ENCODE measurements at regions not wholly inside any gene's neighbourhood (a gene's known extent, or its start where the extent isn't known, plus 50 kb on each side); places are given as distances from the start of the nearest gene placed in this dataset.
A peak's percentile ranks its signal among the peaks of the same experiment; 100 is the strongest.

- DNase-seq, result no peak
These were observed 50.5 kb downstream of the RGS12 start for GRCh38 chr4:3343358-3343757.

- DNase-seq, result no peak
These were observed 51.3 kb downstream of the RGS12 start for GRCh38 chr4:3344104-3344503.

- no peak for DNase-seq
These were observed 51.8 kb downstream of the RGS12 start for GRCh38 chr4:3344596-3344995.

- DNase-seq, result no peak
These were observed 52.6 kb downstream of the RGS12 start for GRCh38 chr4:3345384-3345783.

- DNase-seq, result peak; percentile 71
These were observed 53.3 kb downstream of the RGS12 start for GRCh38 chr4:3346146-3346545.

GRCh38 chr4:3347871-3348270 lies 55.0 kb downstream of the RGS12 start:
- DNase-seq, result no peak

GRCh38 chr4:3348621-3349020 lies 55.8 kb downstream of the RGS12 start:
- no peak for DNase-seq

- DNase-seq, result no peak
These were observed 56.3 kb downstream of the RGS12 start for GRCh38 chr4:3349116-3349515.

- DNase-seq, result no peak
These were observed 59.2 kb downstream of the RGS12 start for GRCh38 chr4:3351997-3352396.

GRCh38 chr4:3352505-3352904 lies 59.7 kb downstream of the RGS12 start:
- no peak for DNase-seq

- DNase-seq, result no peak
These were observed 60.2 kb downstream of the RGS12 start for GRCh38 chr4:3352941-3353594.

GRCh38 chr4:3353752-3354454 lies 61.1 kb downstream of the RGS12 start:
- no peak for DNase-seq

- DNase-seq, result no peak
These were observed 61.6 kb downstream of the RGS12 start for GRCh38 chr4:3354455-3354811.

GRCh38 chr4:3355266-3355748 lies 62.5 kb downstream of the RGS12 start:
- DNase-seq, result no peak

GRCh38 chr4:3358656-3359055 lies 65.8 kb downstream of the RGS12 start:
- no peak for DNase-seq

- DNase-seq, result no peak
These were observed 68.0 kb downstream of the RGS12 start for GRCh38 chr4:3360777-3361176.

GRCh38 chr4:3361406-3361805 lies 68.6 kb downstream of the RGS12 start:
- no peak for DNase-seq

GRCh38 chr4:3361896-3362295 lies 69.1 kb downstream of the RGS12 start:
- DNase-seq, result no peak

GRCh38 chr4:3362431-3363287 lies 69.8 kb downstream of the RGS12 start:
- no peak for DNase-seq

GRCh38 chr4:3363411-3364141 lies 70.8 kb downstream of the RGS12 start:
- DNase-seq, result no peak

GRCh38 chr4:3364199-3364598 lies 71.4 kb downstream of the RGS12 start:
- DNase-seq, result no peak

GRCh38 chr4:3364634-3365314 lies 72.0 kb downstream of the RGS12 start:
- no peak for DNase-seq
